HepG2 (cell line): ENCODE measurements at regions not wholly inside any gene's neighbourhood (a gene's known extent, or its start where the extent isn't known, plus 50 kb on each side); places are given as distances from the start of the nearest gene placed in this dataset.

Experiments
- CTCF ChIP-seq: sonication (generic); formaldehyde crosslinking; IDR thresholded peaks from 2 replicates; pipeline ENCODE4 v1.5.0; 2020; ENCODE audit warnings: mild to moderate bottlenecking, missing genetic modification reagents, moderate library complexity
- EHMT2 ChIP-seq: fragments of 200-600 bp; sonication (generic); IDR thresholded peaks from 2 replicates; pipeline ENCODE4 v1.7.0; 2017; ENCODE audit warnings: antibody characterized with exemption, low read depth, low read length, borderline replicate concordance

- TF ChIP-seq EHMT2 = no peak
- TF ChIP-seq CTCF (CRISPR knock-in tag) = no peak
Observed at GRCh38 chr22:17314487-17314886, 54.8 kb upstream of the CECR2 start.
